OCI-LY7 (cell line): ENCODE measurements at regions not wholly inside any gene's neighbourhood (a gene's known extent, or its start where the extent isn't known, plus 50 kb on each side); places are given as distances from the start of the nearest gene placed in this dataset.

Experiments used
- EZH2phosphoT487 ChIP-seq: fragments of 200-600 bp; sonication (generic); IDR thresholded peaks from 2 replicates; pipeline ENCODE4 v1.6.1; 2018; ENCODE audit warnings: low read depth, borderline replicate concordance, mild to moderate bottlenecking, mixed run types, antibody characterized with exemption, low read length, moderate library complexity, mixed read lengths
- TF ChIP-seq, protein P1 (sequence below): fragments of 200-600 bp; sonication (generic); conservative IDR thresholded peaks from 2 replicates; pipeline ENCODE4 v1.5.1; 2014; ENCODE audit warnings: mild to moderate bottlenecking, antibody characterized with exemption, low read length, moderate library complexity, mixed read lengths

DNA sequence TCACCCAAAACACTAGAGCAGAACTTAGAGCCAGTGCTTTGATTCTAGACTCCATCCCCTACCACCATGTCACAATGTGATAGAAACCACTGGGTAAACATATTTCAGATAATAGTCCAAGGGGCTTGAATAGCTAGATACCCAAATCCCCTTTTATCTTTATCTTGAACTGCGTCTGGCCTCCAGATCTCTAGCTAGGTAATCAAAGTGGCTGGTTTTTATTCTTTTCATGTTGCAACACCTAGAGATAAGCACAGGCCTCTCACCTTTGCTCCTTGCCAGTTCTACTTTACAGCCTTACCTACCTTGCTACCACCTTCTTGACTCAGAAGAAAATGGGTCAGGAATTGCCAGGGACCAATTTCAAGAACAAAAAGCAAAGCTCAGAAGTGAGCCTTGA lies 171.2 kb downstream of the C1D start:
- TF ChIP-seq, protein P1, sequence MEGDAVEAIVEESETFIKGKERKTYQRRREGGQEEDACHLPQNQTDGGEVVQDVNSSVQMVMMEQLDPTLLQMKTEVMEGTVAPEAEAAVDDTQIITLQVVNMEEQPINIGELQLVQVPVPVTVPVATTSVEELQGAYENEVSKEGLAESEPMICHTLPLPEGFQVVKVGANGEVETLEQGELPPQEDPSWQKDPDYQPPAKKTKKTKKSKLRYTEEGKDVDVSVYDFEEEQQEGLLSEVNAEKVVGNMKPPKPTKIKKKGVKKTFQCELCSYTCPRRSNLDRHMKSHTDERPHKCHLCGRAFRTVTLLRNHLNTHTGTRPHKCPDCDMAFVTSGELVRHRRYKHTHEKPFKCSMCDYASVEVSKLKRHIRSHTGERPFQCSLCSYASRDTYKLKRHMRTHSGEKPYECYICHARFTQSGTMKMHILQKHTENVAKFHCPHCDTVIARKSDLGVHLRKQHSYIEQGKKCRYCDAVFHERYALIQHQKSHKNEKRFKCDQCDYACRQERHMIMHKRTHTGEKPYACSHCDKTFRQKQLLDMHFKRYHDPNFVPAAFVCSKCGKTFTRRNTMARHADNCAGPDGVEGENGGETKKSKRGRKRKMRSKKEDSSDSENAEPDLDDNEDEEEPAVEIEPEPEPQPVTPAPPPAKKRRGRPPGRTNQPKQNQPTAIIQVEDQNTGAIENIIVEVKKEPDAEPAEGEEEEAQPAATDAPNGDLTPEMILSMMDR = no peak
- TF ChIP-seq EZH2phosphoT487 = no peak
